ENCODE measurements at regions not wholly inside any gene's neighbourhood (a gene's known extent, or its start where the extent isn't known, plus 50 kb on each side); places are given as distances from the start of the nearest gene placed in this dataset.

DNA sequence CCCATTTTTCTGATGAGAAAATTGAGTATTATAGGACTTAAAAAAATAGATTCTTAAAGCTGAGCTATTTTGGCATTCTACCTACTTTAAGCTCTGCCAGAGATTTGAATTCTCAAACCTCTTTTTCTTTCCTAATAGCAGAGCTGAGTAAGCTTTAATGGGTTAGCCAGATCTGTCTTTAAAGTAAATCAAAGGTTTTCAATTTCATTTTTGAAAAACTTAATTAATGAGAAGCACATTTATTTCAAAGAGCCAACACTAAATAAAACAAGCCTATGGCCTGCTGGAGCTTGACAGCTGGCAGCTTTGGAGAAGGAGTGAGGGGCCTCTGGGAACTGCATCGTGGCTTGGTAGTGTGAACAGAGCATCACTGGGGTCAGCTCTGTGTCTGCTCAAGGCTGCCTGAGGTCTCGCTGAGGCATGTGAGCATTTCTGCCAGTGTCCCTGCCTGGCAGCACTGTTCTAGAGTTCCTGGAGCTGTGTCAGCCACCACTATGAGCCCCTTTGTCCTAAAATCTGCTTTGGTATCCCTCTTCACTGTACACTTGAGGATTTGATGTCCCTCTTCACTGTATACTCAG, 50.4 kb upstream of the PRSS23 start:
- DNase-seq (no peak), ATAC-seq (no peak)
- no peaks in the 10 kb centered on the region for H3K4me1 ChIP-seq
- H3K36me3 ChIP-seq, result no peaks in the 10 kb centered on the region
- TF ChIP-seq, protein P1, sequence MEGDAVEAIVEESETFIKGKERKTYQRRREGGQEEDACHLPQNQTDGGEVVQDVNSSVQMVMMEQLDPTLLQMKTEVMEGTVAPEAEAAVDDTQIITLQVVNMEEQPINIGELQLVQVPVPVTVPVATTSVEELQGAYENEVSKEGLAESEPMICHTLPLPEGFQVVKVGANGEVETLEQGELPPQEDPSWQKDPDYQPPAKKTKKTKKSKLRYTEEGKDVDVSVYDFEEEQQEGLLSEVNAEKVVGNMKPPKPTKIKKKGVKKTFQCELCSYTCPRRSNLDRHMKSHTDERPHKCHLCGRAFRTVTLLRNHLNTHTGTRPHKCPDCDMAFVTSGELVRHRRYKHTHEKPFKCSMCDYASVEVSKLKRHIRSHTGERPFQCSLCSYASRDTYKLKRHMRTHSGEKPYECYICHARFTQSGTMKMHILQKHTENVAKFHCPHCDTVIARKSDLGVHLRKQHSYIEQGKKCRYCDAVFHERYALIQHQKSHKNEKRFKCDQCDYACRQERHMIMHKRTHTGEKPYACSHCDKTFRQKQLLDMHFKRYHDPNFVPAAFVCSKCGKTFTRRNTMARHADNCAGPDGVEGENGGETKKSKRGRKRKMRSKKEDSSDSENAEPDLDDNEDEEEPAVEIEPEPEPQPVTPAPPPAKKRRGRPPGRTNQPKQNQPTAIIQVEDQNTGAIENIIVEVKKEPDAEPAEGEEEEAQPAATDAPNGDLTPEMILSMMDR (IDR thresholded peaks at IDR 0.05), result no peak
- intact Hi-C loops (cut with DNase I), result no loop called here
- H3K27ac ChIP-seq, result no peak overlapping the region
- H3K27me3 ChIP-seq (ENCODE audit: low read depth), result no peaks in the 10 kb centered on the region
- no peaks in the 10 kb centered on the region for H3K9me3 ChIP-seq
- H3K4me3 ChIP-seq, result no peak overlapping the region

DNA sequence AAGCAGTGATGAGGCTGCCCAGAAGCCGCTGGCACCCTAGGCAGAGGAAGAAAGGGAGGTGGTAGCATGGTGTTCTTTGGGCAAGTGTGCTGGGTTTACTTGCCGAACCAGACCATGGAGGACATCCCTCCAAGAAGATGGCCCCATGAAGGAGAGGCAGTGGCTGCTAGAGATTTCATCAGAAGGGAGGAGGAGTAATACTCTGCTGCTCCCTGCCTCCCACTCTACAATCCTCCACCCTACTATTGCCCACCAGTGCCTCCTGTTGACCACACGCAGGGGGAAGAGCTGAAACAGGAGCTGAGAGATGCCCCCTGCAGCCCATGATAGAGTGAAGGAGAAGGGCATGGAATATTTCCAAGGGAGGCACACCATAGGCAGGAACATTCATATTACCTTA, 51.0 kb upstream of the PRSS23 start:
- no peaks in the 10 kb centered on the region for H3K4me1 ChIP-seq
- H3K27ac ChIP-seq, result no peak overlapping the region
- H3K4me3 ChIP-seq, result no peak overlapping the region
- intact Hi-C loops (cut with DNase I), result no loop called here
- DNase-seq (no peak), ATAC-seq (no peak)
- H3K9me3 ChIP-seq, result no peaks in the 10 kb centered on the region
- H3K27me3 ChIP-seq (ENCODE audit: low read depth), result no peaks in the 10 kb centered on the region
- TF ChIP-seq, protein P1 (IDR thresholded peaks at IDR 0.05), result no peak
- no peaks in the 10 kb centered on the region for H3K36me3 ChIP-seq

DNA sequence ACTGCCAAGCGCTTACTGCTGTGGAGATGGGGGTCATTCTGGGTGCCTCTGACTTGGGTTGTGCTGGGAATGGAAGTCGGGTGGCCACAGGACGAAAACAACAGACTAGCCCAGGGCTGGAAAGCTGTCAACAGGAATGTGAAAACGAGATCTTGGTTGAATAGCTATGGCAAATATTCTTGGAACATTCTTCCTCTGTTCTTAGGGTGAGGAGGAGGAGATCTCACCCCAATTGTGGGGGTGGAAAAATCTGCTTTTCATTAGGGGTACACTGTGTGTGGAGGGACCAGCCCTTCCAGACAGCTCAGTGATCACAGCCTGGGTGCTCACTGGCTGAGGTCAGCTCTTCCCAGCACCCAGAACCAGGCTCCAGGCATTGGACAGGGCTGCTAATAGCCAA, 52.0 kb upstream of the PRSS23 start:
- Histone ChIP-seq H3K4me1 (peaks cover 5% of the 10 kb centered on the region), H3K27me3 (ENCODE audit: low read depth) (no peaks in the 10 kb centered on the region), H3K4me3 (no peak overlapping the region), H3K9me3 (no peaks in the 10 kb centered on the region), H3K27ac (no peak overlapping the region), H3K36me3 (no peaks in the 10 kb centered on the region)
- TF ChIP-seq, protein P1 (IDR thresholded peaks at IDR 0.05), result no peak
- ATAC-seq (no peak), DNase-seq (no peak)
- intact Hi-C loops (cut with DNase I), result no loop called here

DNA sequence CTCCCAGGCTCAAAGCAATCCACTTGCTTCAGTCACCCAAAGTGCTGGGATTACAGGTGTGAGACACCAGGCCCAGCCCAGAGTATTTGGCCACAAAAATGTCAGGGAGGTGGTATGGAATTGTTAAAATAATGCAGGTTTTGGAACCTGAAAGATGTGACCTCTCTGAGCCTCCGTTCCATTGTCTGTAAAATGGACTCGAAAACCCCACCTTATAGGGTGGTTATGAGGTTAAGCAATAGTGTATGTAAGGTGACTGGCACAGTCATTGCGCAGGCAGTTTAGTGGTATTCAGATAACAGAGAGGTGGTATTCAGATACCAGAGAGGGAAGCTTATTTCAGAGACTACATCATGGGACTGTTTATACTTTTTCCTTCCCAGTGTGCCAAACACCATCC, 52.5 kb upstream of the PRSS23 start:
- H3K4me1 ChIP-seq, result peaks cover 5% of the 10 kb centered on the region
- no peaks in the 10 kb centered on the region for H3K27me3 ChIP-seq (ENCODE audit: low read depth)
- no peaks in the 10 kb centered on the region for H3K9me3 ChIP-seq
- TF ChIP-seq, protein P1 (IDR thresholded peaks at IDR 0.05), result no peak
- no peak for ATAC-seq
- H3K36me3 ChIP-seq, result no peaks in the 10 kb centered on the region
- H3K27ac ChIP-seq, result no peak overlapping the region
- H3K4me3 ChIP-seq, result no peak overlapping the region
- DNase-seq, result no peak
- intact Hi-C loops (cut with DNase I), result no loop called here

DNA sequence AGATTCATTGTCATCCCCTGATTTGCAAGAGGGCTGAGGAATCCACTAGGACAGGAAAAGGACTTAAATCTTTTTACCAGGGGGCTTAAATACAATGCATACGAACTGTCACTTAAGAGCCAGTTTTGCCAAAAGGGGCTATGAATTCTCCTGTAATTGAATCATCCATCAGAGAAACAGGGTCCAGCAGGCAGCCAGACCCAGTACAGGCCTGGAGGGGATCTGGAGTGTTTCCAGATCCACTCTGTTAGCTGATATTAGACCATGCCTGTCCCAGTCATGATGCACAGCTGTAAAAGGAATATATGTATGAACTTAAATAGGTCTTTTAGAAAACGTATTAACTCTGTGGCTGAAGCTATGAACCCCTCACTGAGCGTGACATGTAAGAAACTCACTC, 53.8 kb upstream of the PRSS23 start:
- intact Hi-C loops (cut with DNase I), result no loop called here
- H3K27me3 ChIP-seq (ENCODE audit: low read depth), result no peaks in the 10 kb centered on the region
- no peak overlapping the region for H3K27ac ChIP-seq
- H3K4me1 ChIP-seq, result peaks cover 11% of the 10 kb centered on the region
- ATAC-seq (no peak), DNase-seq (no peak)
- no peak overlapping the region for H3K4me3 ChIP-seq
- H3K9me3 ChIP-seq, result no peaks in the 10 kb centered on the region
- TF ChIP-seq, protein P1 (IDR thresholded peaks at IDR 0.05), result no peak
- H3K36me3 ChIP-seq, result no peaks in the 10 kb centered on the region

DNA sequence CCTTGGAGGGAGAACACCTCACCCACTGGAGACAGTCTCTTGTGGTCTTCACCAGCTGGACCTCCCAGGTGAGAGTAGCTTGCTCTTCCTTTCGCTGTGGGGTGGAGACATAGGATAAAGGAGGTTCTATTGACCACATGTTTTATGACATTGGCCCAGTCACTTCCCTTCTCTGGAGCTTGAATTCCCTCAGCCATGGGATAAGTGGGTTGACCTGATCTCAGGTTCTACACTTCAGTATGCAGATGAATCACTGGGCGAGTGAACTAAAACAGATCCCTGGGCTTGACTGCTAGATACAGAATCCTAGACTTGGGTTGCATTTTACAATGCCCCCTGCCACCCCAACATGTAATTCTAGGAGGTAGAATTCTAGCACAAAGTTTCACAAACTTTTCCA, 54.8 kb upstream of the PRSS23 start:
- DNase-seq (no peak), ATAC-seq (no peak)
- Histone ChIP-seq H3K27me3 (ENCODE audit: low read depth) (no peaks in the 10 kb centered on the region), H3K27ac (no peak overlapping the region), H3K4me1 (peaks cover 21% of the 10 kb centered on the region), H3K4me3 (no peak overlapping the region), H3K9me3 (no peaks in the 10 kb centered on the region), H3K36me3 (no peaks in the 10 kb centered on the region)
- intact Hi-C loops (cut with DNase I), result no loop called here
- TF ChIP-seq, protein P1 (IDR thresholded peaks at IDR 0.05), result no peak

All from lower lobe of right lung (tissue), 2 donors.